GM19397 (cell line): ENCODE measurements at regions not wholly inside any gene's neighbourhood (a gene's known extent, or its start where the extent isn't known, plus 50 kb on each side); places are given as distances from the start of the nearest gene placed in this dataset.

Source experiments
- ATAC-seq: cut with Tn5 transposase; IDR thresholded peaks from one replicate; pipeline ENCODE4 v1.9.1; 2021; ENCODE audit warnings: mild to moderate bottlenecking, moderate library complexity; ENCODE audit not compliant: unreplicated experiment

DNA sequence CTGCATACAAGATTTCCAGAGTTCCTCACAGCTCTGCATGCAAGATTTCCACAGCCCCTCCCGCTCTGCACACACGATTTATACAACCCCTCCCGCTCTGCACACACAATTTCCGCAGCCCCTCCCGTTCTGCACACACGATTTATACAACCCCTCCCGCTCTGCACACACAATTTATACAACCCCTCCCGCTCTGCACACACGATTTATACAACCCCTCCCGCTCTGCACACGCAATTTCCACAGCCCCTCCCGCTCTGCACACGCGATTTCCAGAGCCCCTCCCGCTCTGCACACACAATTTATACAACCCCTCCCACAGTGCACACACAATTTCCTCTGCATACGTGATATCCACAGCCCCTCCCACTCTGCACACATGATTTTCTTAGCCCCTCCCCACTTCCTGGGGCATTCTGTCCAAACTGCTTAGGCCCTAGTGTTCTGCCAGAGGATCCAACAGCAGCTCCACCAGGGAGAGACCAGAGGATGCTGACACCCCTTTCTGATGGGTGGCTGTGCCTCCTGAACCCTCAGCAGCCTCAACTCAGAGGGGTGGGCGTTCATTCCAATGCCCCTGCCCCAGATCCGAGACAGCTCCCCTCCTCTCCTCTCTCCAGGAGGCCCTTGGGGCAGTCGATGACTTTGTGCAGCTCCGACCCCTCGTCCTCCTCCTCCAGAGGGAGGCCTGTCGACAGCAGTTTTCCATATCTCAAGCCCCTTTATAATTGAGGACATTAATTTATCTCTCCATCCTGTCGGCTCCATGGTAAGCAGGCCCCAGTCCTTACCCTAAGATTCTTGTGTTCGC is 671.7 kb downstream of the BRD1 start:
- no peak for ATAC-seq

DNA sequence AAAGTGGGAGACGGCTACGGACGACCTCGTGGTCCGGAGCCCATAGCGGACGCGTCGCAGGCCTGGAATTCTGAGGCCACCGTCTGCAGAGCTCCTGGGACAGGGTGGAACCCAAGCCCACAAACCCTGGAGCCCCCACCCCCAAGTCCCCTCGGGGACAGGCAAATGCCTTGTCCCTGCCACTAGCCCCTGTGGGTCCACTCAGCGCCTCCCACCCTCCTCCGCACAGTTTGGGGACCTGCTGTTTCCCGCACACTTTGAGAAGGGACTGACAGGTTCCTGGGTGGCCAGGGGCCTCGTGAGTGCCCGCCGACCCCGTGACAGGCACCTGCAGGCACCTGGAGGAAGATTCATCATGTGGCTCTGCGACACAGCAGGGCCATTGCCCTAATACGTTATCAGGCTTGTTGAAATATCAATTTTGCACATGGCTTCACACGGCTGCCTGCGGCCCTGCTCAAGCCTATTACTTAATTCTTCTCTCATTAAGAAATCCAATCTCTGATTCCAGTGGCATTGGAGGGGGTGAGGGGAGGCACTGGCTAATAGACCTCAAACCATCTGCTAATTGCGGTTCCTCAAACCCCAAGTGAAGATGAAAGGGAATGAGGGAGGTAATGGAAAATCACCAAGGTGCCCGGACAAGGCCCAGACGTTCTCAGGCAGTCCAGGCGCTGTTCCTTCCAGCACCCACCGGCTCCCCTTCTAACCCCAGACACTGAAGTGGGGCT is 672.5 kb downstream of the BRD1 start:
- no peak for ATAC-seq

DNA sequence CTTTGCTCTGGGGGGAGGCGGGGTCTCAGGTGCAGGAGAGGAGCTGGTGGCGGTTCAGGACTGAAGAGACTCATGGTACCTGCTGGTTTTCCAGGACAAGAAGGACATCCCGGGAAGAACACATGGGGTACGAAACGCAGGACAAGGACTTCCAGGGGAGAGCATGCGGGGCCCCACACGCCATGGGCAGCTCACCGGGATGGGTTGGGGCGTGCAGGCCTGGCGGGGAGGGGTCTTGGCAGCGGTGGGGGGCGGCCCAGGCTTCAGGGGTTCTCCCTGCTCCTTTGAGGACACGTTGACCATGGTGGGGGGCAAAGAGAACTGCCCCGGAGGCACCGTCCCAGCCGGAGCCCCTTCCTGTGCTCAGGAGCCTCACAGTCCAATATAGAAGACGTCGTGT is 673.2 kb downstream of the BRD1 start:
- no peak for ATAC-seq

DNA sequence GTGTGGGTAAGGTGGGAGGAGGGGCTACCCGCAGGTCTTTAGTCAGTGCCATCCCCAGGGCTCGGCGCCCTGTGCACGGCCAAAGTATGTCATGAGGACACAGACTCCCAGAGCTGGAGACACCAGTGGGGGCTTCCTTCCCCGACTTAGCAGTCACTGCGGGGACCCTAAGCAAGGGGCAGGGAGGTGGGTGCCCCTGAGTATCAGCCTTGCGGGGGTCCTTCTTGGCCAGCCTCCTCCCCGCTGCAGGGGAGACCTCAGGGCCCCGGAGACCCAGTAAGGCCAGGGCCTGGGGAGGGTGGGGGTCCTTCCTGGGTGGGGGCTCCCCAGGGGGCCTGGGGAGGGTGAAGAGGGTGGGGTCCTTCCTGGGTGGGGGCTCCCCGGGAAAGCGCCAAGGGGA is 673.8 kb downstream of the BRD1 start:
- ATAC-seq = no peak

DNA sequence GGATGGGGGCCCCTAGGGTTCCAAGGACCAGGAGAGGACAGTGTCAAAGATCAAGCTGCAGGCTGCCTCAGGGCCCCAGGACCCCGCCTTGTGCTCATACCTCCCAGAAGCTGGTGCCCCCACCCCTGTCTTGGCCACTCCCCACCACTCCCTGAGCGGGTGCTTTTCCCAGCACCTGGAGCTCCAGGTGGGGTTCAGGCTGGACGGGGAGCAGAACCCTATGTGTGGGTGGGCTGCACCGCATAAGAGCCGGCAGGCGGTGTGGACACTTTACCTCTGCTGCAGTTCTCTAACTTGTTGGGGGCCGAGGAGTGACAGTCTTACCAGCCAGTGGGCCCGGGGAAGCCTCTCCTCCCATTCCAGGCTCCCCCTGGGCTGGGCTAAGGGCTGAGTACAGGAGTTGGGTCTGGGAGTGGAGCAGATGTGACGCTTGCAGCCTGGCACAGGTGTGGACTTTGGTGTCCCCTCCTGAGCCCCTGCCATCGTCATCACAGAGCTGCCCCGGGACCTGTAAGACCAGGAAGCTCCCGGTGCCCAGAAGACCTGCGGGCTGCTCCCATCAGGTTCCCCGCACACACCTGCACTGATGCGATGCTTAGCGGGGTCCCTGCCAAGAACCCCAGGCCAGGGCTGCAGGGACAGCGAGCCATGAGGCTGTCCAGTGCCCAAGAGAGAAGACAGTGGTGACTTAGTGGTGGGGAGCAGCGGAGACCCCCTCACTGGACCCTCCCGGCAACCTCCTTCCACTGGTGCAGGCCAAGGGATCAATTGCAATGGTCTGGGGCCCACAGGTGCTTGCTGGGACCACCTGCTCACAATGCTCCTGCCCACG is 674.5 kb downstream of the BRD1 start:
- no peak for ATAC-seq

DNA sequence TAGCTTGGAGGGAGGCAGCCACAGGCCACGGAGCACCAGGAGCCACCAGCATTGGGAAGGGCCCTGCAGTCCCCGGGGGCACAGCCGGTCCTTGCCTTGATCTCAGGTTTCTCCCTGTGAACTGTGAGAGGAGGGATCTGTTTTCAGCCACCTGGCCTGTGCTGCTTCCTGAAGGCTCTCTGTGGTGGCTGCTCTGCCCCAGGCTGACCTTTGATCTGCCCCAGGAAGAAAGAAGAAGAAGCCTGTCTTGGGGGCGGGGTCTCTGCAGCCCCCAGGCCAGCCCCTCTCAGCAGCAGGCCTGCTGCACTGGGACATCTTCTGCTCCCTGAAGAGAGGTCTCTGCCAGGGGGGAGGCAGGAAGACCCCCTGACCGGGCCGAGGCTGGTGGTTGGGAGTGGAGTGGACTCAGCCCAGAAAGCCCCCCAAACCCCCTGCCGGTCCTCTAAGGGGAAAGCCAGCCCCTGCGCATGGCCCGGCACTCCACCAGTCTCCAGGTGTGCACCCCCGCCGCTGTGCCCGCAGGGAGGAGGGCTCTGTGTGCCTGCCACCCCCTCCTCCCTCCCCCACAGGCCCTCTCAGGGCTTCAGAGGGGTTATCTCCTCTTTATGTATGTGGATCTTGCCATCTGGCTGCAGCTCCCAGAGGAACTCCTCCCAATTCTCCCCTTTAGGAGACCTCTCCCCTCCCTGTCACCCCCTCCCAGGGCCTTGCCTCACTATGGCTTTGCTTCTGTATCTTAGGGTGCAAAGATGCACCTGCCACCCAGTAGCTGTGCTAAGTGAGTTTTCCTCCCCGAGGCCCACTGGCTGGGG is 675.3 kb downstream of the BRD1 start:
- no peak for ATAC-seq

DNA sequence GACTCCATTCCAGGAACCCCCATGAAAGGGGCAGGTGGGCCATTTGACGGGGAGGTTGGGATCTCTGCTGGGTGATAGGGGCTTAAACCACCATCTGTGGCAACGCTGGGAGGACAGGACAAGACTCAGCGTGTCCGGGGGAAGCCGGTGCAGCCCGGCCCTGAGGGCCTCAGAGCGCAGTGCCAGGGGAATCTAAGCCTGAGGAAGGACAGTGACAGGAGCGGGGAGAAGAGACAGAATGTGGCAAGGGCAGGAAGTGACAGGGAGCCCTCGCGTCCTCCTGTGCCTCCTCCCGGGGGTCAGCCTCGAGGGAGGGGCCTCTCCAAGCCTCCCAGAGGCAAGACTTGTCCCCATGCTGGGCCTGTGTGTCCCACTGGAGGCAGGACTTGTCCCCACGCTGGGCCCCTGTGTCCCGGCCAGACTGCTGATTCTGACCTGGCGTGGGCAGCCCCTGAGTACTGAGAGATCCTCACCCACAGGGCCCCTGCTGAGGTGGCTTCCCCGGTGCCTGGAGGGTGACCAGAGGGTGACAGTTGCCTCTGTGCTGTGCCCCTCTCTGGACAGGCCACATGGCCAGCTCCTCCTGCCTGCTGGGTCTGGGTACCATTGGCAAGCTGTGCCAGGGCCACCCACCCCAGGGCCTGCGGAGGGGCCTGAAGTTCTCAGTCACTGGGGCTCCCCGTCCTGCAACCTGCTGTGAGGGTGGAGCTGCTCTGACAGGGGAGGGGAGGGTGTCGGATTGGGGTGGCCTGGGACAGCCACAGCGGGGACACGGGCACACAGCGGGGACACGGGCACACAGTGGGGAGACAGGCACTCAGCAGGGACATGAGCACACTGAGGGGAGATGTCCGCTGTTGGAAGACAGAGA is 676.2 kb downstream of the BRD1 start:
- ATAC-seq = no peak

DNA sequence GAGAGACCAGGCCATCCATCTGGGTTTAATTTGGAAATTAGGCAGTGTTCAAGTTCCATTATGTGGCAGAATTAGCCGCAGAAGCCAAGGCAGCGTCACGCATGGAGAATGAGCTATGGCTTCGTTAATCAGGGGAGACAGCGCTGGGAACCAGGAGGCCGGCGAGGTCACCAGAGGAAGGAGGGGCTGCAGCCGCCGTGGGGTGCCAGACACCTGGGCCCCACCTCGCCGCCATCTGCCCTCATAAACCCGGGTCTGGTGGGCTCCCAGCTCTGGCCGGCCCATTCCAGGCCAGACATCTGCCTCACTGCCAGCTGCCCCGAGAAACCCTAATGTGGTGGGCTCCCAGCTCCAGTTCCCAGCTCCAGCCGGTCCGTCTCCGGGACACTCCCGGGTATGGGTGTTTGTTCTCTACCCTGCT is 676.9 kb downstream of the BRD1 start:
- no peak for ATAC-seq

DNA sequence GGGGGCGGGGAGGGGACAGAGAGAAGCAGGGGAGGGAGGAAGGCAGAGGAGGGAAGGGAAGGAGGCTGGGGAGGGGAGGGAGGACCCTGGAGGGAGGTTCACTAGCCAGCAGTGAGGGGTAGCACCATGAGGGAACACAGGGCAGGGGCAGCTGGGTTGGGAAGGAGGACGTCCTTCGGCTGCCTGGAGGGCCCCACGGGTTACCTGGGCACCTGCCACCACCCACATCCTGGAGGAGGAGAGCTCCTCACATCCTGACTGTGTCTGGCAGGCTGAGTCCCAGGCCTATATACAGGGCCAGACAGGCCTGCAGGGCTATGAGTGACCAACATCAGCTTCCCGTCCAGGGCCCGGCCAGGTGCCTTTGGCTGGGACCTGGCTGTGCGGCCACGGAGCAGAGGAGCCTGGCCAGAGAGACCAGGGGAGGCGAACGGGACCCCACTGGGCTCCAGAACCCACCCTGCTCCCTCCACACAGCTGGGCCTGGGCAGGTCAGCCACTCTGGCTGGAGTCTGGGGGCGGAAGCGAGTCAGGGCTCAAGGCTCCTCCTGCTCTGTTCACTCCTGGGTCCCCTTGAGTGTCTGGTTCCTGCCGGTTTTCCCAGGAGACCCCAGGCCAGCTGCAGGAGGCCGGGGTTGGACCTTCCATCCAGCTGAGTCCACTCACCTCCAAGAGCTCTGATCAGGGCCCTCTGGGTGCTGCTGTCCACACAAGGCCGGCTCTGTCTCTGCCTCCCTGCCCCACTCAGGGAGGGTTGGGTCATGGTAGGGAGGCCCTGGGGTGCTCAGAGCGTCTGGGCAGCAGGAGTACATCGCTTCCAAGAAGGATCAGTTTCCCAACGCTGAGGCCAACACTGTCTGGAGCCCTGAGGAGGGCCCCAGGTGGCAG is 677.7 kb downstream of the BRD1 start:
- ATAC-seq = no peak

DNA sequence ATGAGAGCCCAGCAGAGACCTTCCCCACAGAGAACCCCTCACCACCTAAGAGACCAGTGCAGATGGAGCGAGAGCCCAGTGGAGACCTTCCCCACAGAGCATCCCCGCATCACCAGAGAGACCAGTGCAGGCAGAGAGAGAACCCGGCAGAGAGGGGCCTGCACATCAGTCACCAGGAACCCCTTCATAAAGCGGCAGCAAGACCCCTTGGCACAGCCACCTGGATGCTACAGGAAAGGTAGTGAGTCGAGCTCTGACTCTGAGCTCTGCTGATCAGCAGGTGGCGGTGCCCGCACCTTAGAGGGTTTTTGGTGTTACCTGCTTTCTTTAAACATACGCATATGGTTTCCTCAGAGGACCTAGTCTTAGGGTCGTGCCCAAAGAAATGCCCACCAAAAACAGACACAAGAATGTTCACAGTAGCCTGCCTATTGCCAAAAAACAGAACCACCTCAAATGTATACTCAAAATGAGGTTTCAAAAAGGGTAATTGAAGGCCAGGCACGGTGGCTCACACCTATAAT is 678.7 kb downstream of the BRD1 start:
- no peak for ATAC-seq

DNA sequence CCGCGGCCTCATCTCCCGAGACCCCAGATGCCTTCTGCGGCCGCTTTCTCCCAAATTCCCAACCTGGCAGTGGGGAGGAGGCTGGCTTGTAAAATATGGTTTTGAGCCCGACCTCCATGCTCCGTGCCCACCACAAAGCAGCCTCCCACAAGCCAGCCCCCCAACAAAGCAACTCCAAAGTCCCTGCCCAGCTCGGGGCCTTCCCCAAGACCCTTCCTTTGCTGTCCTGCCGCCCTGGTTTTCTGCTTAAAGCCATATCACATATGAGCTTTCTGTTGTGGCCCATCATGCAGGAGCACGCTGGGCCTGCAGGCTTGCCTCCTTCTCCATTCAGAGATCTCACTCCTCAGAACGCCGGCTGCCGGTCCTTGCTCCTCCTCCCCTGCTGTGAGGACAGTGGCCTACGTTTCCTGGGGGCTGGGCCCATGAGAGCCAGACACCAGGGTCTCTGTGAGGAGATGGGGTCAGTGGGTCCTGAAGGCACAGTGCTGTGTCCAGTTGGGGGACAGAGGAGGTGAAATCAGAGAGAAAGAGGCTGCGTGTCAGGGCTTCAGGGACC is 680.0 kb downstream of the BRD1 start:
- ATAC-seq = no peak

DNA sequence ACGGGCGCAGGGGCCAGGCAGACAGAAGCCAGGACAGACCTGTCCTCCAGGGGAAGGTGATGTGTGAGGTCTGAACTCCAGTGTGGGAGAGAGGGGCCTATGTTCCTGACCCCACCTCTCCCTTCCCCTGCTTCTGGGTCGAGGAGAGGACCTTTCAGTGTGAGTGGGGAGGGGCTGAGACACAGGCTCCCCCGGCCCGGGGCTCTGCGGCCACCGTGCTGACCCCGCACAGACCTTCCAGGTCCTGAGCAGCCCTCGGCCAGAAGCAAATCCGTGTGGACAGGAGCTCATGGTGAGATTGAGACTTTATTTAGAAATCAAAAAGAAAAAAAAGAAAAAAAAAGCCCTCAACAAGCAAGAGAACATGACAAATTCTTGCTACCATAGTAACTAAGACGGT is 680.5 kb downstream of the BRD1 start:
- ATAC-seq = no peak

DNA sequence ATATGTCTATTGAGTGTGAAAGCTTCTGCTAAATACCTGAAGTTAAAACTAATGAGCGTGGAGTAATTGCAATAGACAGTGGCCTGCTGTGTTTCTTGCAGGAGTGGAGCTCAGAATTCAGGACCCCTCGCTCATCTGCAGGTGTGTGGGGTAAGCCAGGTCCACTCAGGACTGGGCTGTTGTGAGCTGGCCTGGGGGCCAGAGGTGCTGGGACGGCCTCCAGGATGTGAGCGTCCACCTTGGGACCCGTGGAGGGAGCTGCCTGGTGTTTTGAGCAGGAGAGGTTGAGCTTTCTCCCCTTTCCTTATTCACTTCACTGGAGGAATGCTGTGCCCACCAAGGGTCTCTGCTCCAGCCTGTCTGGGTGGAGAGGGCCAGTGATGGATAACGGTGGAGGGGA is 681.2 kb downstream of the BRD1 start:
- ATAC-seq = no peak

DNA sequence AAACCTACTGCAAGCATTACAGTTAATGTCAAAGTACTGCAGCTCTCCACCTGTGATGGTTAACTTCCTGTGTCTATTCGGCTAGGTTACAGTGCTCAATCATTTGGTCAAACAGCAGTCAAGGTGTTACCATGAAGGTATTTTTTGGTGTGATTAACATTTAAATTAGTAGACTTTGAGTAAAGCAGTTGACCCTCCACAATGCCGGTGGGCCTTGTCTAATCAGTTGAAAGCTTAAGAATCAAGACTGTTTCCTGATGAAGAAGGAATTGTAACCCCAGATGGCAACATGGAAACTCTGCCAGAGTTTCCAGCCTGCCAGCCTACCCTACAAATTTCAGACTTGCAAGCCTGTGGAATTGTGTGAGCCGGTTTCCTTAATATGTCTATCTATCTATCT is 683.9 kb downstream of the BRD1 start:
- ATAC-seq = no peak

DNA sequence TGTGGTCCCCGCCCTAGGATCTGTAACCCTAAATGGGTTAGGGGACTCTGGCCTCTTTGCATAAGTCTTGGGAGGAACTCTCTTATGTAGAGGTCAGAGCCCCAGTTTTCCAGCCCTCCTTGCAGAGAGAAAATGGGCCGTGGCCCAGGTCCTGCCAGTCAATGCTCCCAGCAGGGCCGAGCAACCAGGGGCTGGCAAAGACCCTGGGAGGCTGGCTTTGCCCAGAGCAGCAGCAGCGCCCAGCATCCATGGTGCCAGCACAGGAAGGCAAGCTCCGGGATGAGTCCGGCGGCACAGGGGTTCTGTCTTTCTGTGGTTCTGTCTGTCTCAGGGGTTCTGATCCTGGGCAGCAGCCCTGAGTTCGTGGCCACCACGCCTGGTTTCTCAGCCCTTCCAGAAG is 684.8 kb downstream of the BRD1 start:
- ATAC-seq = no peak

DNA sequence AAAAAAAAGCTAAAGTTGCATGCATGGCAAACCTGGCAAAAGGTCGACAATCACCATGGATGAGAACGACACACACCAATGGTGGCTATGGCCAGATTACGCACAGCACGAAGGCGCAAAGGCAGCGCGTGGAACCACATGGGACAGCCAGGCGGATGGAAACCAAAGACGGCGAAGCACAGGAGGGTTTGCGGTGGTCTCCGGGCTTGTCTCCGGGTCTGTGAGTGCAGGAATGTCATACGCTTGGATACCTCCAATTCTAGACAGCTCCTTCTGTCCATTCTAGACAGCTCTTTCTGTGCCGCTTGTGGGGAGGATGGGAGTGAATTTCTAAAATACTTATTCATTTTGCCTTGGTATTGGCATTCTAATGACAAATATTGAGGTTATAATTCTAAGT is 685.4 kb downstream of the BRD1 start:
- ATAC-seq = no peak

DNA sequence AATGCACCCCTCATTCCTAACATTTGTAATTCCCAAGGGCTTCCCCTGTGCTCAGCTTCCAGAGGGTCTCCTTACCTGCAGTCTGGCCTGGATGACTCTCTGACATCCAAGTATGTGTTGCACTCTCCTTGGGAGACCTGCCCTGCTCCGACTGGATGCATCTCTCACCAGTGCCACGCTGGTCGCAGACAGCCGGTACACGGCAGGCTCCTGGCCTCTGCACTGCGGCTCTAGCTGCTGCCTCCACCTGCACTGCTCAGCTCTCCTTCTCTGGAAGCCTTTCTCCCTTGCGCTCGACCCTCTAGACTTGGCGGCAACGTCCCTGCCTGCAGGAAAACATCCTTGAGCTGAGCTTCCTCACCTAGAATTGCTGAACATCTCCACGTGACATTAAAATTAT is 685.9 kb downstream of the BRD1 start:
- no peak for ATAC-seq

DNA sequence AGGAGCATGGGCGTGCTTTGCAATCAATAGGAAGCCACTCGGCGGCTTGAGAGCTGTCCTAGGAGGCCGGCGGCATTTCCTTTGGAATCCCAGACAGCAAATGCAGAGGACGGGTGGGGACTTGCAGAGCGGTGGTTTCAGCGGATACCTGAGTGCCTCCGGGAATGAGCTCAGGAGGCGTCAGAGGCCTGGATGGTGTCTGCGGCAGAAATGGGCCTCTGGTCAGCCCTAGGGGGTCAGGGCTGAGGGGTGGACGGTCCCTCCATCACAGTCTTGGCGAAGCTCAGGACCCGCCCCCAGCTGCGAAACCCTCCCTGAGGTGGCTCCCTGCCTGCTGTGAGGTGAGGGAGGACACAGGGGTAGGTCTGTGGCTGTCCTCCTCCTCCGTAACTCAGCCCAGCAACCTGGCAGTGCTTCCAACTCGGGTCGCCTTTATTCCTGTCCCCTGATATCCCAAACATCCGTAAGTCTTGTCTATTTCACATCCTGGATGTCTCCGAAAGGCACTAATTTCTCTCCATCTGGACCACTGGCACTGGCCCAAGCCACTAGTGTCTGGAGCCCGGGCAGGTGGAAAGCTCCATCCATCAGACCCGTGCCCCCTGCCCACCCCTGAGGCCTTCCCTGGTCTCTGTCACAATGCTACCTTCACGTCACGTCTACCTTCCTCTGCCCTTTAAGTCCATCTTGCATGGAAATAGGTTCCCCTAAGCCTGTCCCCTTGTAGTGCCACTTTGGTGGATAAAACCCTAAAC is 686.6 kb downstream of the BRD1 start:
- ATAC-seq = no peak
